H1 (cell line): ENCODE measurements at regions not wholly inside any gene's neighbourhood (a gene's known extent, or its start where the extent isn't known, plus 50 kb on each side); places are given as distances from the start of the nearest gene placed in this dataset.

ENCODE experiments used
- CTCF ChIA-PET: fragments of 300-600 bp; sonication (Branson Sonifier 250); formaldehyde crosslinking; loops from one replicate; lab custom pipeline; 2021; ENCODE audit not compliant: partially characterized antibody; lab: Charles Lee
- POLR2A ChIA-PET: fragments of 300-600 bp; sonication (Branson Sonifier 250); formaldehyde crosslinking; loops from one replicate; lab custom pipeline; 2021; ENCODE audit warnings: inconsistent platforms; ENCODE audit not compliant: partially characterized antibody; lab: Charles Lee
- DNase-seq, 2 experiments: peaks; one replicate each; pipeline versions ENCODE4 v3.0.0 to v3.0.0-alpha.2; 2010 to 2022; ENCODE audit warnings: low spot score in 2 of 2, low read depth in 1 of 2, mixed read lengths in 1 of 2
- FAIRE-seq: peaks from 2 replicates; lab custom pipeline; 2011; peaks lifted over from hg19 to GRCh38; lab: Jason Lieb, UNC
- H2AFZ ChIP-seq: 2 replicates; pipeline ENCODE4 v1.8.1; 2012; ENCODE audit warnings: low read length, inconsistent platforms
- H2AK5ac ChIP-seq: 2 replicates; pipeline ENCODE4 v1.6.1; 2013; ENCODE audit warnings: low read depth, low read length
- H2BK120ac ChIP-seq: replicated peaks from 2 replicates; pipeline ENCODE3; 2013; ENCODE audit warnings: low read depth, low read length, inconsistent platforms
- H2BK12ac ChIP-seq: 2 replicates; pipeline ENCODE4 v1.6.1; 2013; ENCODE audit warnings: low read depth, low read length
- H2BK15ac ChIP-seq: 2 replicates; pipeline ENCODE4 v1.6.1; 2013; ENCODE audit warnings: low read length
- H2BK20ac ChIP-seq: 2 replicates; pipeline ENCODE4 v1.6.1; 2013; ENCODE audit warnings: low read length
- H2BK5ac ChIP-seq: 2 replicates; pipeline ENCODE4 v1.6.1; 2013; ENCODE audit warnings: low read depth, low read length
- H3K14ac ChIP-seq: 2 replicates; pipeline ENCODE4 v1.6.1; 2013; ENCODE audit warnings: inconsistent platforms; ENCODE audit not compliant: insufficient read length
- H3K18ac ChIP-seq: 2 replicates; pipeline ENCODE4 v1.6.1; 2013; ENCODE audit warnings: low read length; ENCODE audit errors: extremely low read depth
- H3K23ac ChIP-seq: 2 replicates; pipeline ENCODE4 v1.6.1; 2013; ENCODE audit warnings: inconsistent platforms; ENCODE audit not compliant: insufficient read length
- H3K23me2 ChIP-seq: 2 replicates; pipeline ENCODE4 v1.6.1; 2013; ENCODE audit warnings: low read depth, low read length
- H3K27ac ChIP-seq: 2 replicates; pipeline ENCODE4 v1.6.1; 2011; ENCODE audit warnings: low read depth, low read length, inconsistent platforms
- H3K27me3 ChIP-seq, 4 experiments: replicated peaks in 1 of 4; 1 replicate in 1 of 4; 2 replicates in 3 of 4; pipeline versions ENCODE4 v1.6.1 to v1.8.1; 2011 to 2013; ENCODE audit warnings: low read length in 3 of 4, mild to moderate bottlenecking in 3 of 4, inconsistent platforms in 2 of 4, mixed read lengths in 2 of 4, moderate library complexity in 1 of 4; ENCODE audit not compliant: control insufficient read depth in 3 of 4, insufficient read depth in 3 of 4; ENCODE audit errors: extremely low read depth in 1 of 4
- H3K36me3 ChIP-seq, 4 experiments: 2 replicates each; pipeline versions ENCODE4 v1.6.1 to v1.8.1; 2011 to 2013; ENCODE audit warnings: mild to moderate bottlenecking in 4 of 4, low read length in 3 of 4, moderate library complexity in 2 of 4, control low read depth in 1 of 4, inconsistent platforms in 1 of 4; ENCODE audit not compliant: insufficient read depth in 4 of 4, control insufficient read depth in 2 of 4
- H3K4ac ChIP-seq: replicated peaks from 2 replicates; pipeline ENCODE3; 2013; ENCODE audit warnings: low read length, low read depth, mixed read lengths, inconsistent platforms; ENCODE audit not compliant: insufficient read length
- H3K4me1 ChIP-seq, 4 experiments: replicated peaks in 1 of 4; 1 replicate in 1 of 4; 2 replicates in 3 of 4; pipeline versions ENCODE4 v1.6.1 to v1.8.1; 2011 to 2013; ENCODE audit warnings: low read length in 3 of 4, inconsistent platforms in 2 of 4, mixed read lengths in 1 of 4; ENCODE audit not compliant: insufficient read depth in 4 of 4, control insufficient read depth in 3 of 4
- H3K4me2 ChIP-seq, 2 experiments: 2 replicates each; pipeline versions ENCODE4 v1.6.1 to v1.8.1; 2011 to 2013; ENCODE audit warnings: low read depth in 2 of 2, low read length in 2 of 2, control low read depth in 1 of 2, inconsistent platforms in 1 of 2, mild to moderate bottlenecking in 1 of 2; ENCODE audit not compliant: insufficient read depth in 1 of 2
- H3K4me3 ChIP-seq, 4 experiments: fragments of 200-600, 300-600 bp in 1 of 4; sonication (generic), shearing (Covaris generic), sonication (Bioruptor Twin) in 1 of 4; 2 replicates each; pipeline versions ENCODE4 v1.5.1 to v1.8.1; 2011 to 2016; ENCODE audit warnings: low read length in 4 of 4, low read depth in 3 of 4, control low read depth in 2 of 4, inconsistent platforms in 2 of 4, mild to moderate bottlenecking in 2 of 4, mixed read lengths in 1 of 4, moderate library complexity in 1 of 4; ENCODE audit not compliant: insufficient read depth in 2 of 4; ENCODE audit errors: extremely low read depth in 1 of 4
- H3K56ac ChIP-seq: replicated peaks from 2 replicates; pipeline ENCODE3; 2013; ENCODE audit warnings: low read depth, mild to moderate bottlenecking, mixed read lengths, low read length, inconsistent platforms; ENCODE audit not compliant: insufficient read length
- H3K79me1 ChIP-seq: 2 replicates; pipeline ENCODE4 v1.6.1; 2013; ENCODE audit warnings: low read depth, low read length, control low read depth
- H3K79me2 ChIP-seq, 2 experiments: 2 replicates each; pipeline versions ENCODE4 v1.6.1 to v1.8.1; 2012 to 2013; ENCODE audit warnings: low read length in 2 of 2, mild to moderate bottlenecking in 2 of 2, inconsistent platforms in 1 of 2; ENCODE audit not compliant: insufficient read depth in 2 of 2, control insufficient read depth in 1 of 2
- H3K9ac ChIP-seq, 4 experiments: replicated peaks in 1 of 4; 1 replicate in 1 of 4; 2 replicates in 3 of 4; pipeline versions ENCODE4 v1.6.1 to v1.8.1; 2011 to 2013; ENCODE audit warnings: low read depth in 3 of 4, low read length in 3 of 4, control low read depth in 2 of 4, mild to moderate bottlenecking in 2 of 4, moderate library complexity in 2 of 4, inconsistent platforms in 1 of 4; ENCODE audit errors: extremely low read depth in 1 of 4
- H3K9me3 ChIP-seq, 2 experiments: 2 replicates each; pipeline versions ENCODE4 v1.6.1 to v1.8.1; 2012 to 2013; ENCODE audit warnings: mild to moderate bottlenecking in 2 of 2, moderate library complexity in 2 of 2, control low read depth in 1 of 2, inconsistent platforms in 1 of 2, low read depth in 1 of 2, low read length in 1 of 2, mixed read lengths in 1 of 2; ENCODE audit not compliant: insufficient read depth in 2 of 2
- H4K20me1 ChIP-seq, 2 experiments: replicated peaks in 1 of 2; 2 replicates each; pipeline versions ENCODE3 to v1.8.1; 2011 to 2013; ENCODE audit warnings: inconsistent platforms in 2 of 2, low read length in 2 of 2, mild to moderate bottlenecking in 1 of 2; ENCODE audit not compliant: insufficient read depth in 2 of 2, control insufficient read depth in 1 of 2
- H4K5ac ChIP-seq: 2 replicates; pipeline ENCODE4 v1.6.1; 2013; ENCODE audit warnings: low read length, low read depth, mixed read lengths, inconsistent platforms; ENCODE audit not compliant: insufficient read length
- H4K8ac ChIP-seq: 2 replicates; pipeline ENCODE4 v1.8.0; 2013; ENCODE audit warnings: mild to moderate bottlenecking, moderate library complexity, low read length, inconsistent platforms; ENCODE audit not compliant: insufficient read depth; ENCODE audit errors: extremely low read depth
- H4K91ac ChIP-seq: replicated peaks from 2 replicates; pipeline ENCODE3; 2013; ENCODE audit warnings: low read length, mixed read lengths, inconsistent platforms; ENCODE audit not compliant: insufficient read length
- BACH1 ChIP-seq: IDR thresholded peaks from 2 replicates; pipeline ENCODE4 v1.6.1; 2012; ENCODE audit warnings: low read length, improper control_type of control experiment
- CBX5 ChIP-seq: fragments of 300-800, 300-1000 bp; sonication (generic); IDR thresholded peaks from 2 replicates; pipeline ENCODE4 v1.7.1; 2016; ENCODE audit warnings: antibody characterized with exemption, low read length, low read depth
- CHD2 ChIP-seq: IDR thresholded peaks from 2 replicates; pipeline ENCODE4 v1.6.1; 2012; ENCODE audit warnings: low read length, improper control_type of control experiment
- CREB1 ChIP-seq: IDR thresholded peaks from 2 replicates; pipeline ENCODE4 v1.6.1; 2012; ENCODE audit warnings: inconsistent platforms
- EGR1 ChIP-seq: IDR thresholded peaks from 2 replicates; pipeline ENCODE4 v1.6.1; 2011; ENCODE audit warnings: low read depth, low read length, borderline replicate concordance
- EP300 ChIP-seq, 2 experiments: IDR thresholded peaks; 1 replicate in 1 of 2; 2 replicates in 1 of 2; pipeline ENCODE4 v1.6.1; 2011 to 2012; ENCODE audit warnings: low read depth in 2 of 2, low read length in 2 of 2, mild to moderate bottlenecking in 2 of 2, borderline replicate concordance in 1 of 2, inconsistent platforms in 1 of 2, moderate library complexity in 1 of 2
- JUND ChIP-seq: IDR thresholded peaks from 2 replicates; pipeline ENCODE4 v1.6.1; 2011; ENCODE audit warnings: mild to moderate bottlenecking, improper control_type of control experiment, low read length
- NANOG ChIP-seq: IDR thresholded peaks from 2 replicates; pipeline ENCODE4 v1.6.1; 2011; ENCODE audit warnings: low read length, low read depth, mild to moderate bottlenecking, inconsistent platforms; ENCODE audit not compliant: insufficient read depth, poor library complexity, severe bottlenecking
- POLR2A ChIP-seq, 2 experiments: IDR thresholded peaks; 1 replicate in 1 of 2; 2 replicates in 1 of 2; pipeline ENCODE4 v1.6.1; 2011; ENCODE audit warnings: low read depth in 2 of 2, low read length in 2 of 2, mild to moderate bottlenecking in 2 of 2; ENCODE audit errors: control extremely low read depth in 1 of 2
- POLR2AphosphoS5 ChIP-seq: IDR thresholded peaks from 2 replicates; pipeline ENCODE4 v1.6.1; 2011; ENCODE audit warnings: low read depth, low read length
- RBBP5 ChIP-seq: IDR thresholded peaks from 2 replicates; pipeline ENCODE4 v1.7.1; 2012; ENCODE audit warnings: low read depth, mild to moderate bottlenecking, inconsistent platforms, low read length, moderate library complexity, borderline replicate concordance
- SIX5 ChIP-seq: IDR thresholded peaks from 2 replicates; pipeline ENCODE4 v1.6.1; 2011; ENCODE audit warnings: mild to moderate bottlenecking, low read depth, low read length
- TAF7 ChIP-seq: optimal IDR thresholded peaks from 2 replicates; pipeline ENCODE3; 2011; ENCODE audit warnings: low read depth, mild to moderate bottlenecking, inconsistent platforms, low read length, moderate library complexity, borderline replicate concordance
- TCF12 ChIP-seq: IDR thresholded peaks from 2 replicates; pipeline ENCODE4 v1.6.1; 2011; ENCODE audit warnings: low read depth, mild to moderate bottlenecking, low read length
- YY1 ChIP-seq: IDR thresholded peaks from 2 replicates; pipeline ENCODE4 v1.6.1; 2011; ENCODE audit warnings: low read depth, mild to moderate bottlenecking, low read length
- ZNF274 ChIP-seq: IDR thresholded peaks from 2 replicates; pipeline ENCODE4 v1.7.0; 2012; ENCODE audit warnings: low read length, borderline replicate concordance; ENCODE audit errors: extremely low read depth
- WGBS, 2 experiments: shearing (Covaris generic) in 1 of 2; methylation state at CpG; one replicate each; pipeline versions ENCODE4 v1.1.6 to v1.1.7; 2013 to 2015; ENCODE audit warnings: low lambda C conversion rate in 2 of 2, mixed read lengths in 2 of 2, inconsistent platforms in 1 of 2, low coverage in 1 of 2, missing lambda C conversion rate in 1 of 2; ENCODE audit not compliant: insufficient replicate concordance in 2 of 2, insufficient coverage in 1 of 2, insufficient read length in 1 of 2; ENCODE audit errors: extremely low coverage in 1 of 2, missing lambda C conversion rate in 1 of 2; 5-methylcytosine and 5-hydroxymethylcytosine counted together

DNA sequence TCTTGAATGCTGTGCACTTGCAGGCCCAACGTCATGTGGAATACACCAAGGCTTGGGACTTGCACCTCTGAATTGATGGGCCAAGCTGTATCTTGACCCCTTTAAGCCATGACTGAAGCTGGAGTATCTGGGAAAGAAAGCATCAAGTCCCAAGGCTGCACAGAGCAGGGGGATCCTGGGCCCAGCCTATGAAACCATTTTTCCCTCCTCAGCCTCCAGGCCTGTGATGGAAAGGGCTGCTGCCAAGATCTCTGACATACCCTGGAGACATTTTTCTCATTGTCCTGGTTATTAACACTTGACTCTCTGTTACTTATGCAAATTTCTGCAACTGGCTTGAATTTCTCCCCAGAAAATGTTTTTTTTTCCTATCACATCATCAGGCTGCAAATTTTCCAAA lies 174.0 kb upstream of the SNX2 start:
- no peak overlapping the region for H4K8ac ChIP-seq
- H3K36me3 ChIP-seq = no peaks in the 10 kb centered on the region
- H2BK20ac ChIP-seq = no peak overlapping the region
- no peak overlapping the region for H3K18ac ChIP-seq
- no peak overlapping the region for H4K5ac ChIP-seq
- H4K91ac ChIP-seq = no peak overlapping the region
- WGBS, 2 experiments = 94% methylated on average over 1 of the region's 1 CpG; no CpG with 5 or more reads in 1 of the 2 experiments
- FAIRE-seq (no peak), DNase-seq (no peak)
- H3K4me3 ChIP-seq = no peak overlapping the region
- no peak overlapping the region for H3K4ac ChIP-seq
- no peak overlapping the region for H2BK12ac ChIP-seq
- no peaks in the 10 kb centered on the region for H3K79me2 ChIP-seq
- H2BK15ac ChIP-seq = no peak overlapping the region
- no peak overlapping the region for H2AFZ ChIP-seq
- no peak overlapping the region for H2BK120ac ChIP-seq
- H3K9ac ChIP-seq = no peak overlapping the region
- no peak overlapping the region for H3K56ac ChIP-seq
- no peak overlapping the region for H3K14ac ChIP-seq
- no peak overlapping the region for H2AK5ac ChIP-seq
- no peaks in the 10 kb centered on the region for H4K20me1 ChIP-seq
- H3K79me1 ChIP-seq = no peaks in the 10 kb centered on the region
- ChIA-PET POLR2A (no interaction called here), CTCF (no interaction called here)
- no peaks in the 10 kb centered on the region for H3K27me3 ChIP-seq
- H3K4me1 ChIP-seq = no peaks in the 10 kb centered on the region
- peaks cover 20 to 40% of the 10 kb centered on the region in 2 experiments for H3K9me3 ChIP-seq
- no peak overlapping the region for H3K23ac ChIP-seq
- H3K27ac ChIP-seq = no peak overlapping the region
- H3K23me2 ChIP-seq = no peaks in the 10 kb centered on the region
- H2BK5ac ChIP-seq = no peak overlapping the region
- H3K4me2 ChIP-seq = no peak overlapping the region
- TF ChIP-seq EP300 (IDR thresholded peaks at IDR 0.05; ENCODE audit: borderline replicate concordance in 1 of 2, low read depth in 2 of 2, low read length in 2 of 2) (no peak), NANOG (no peak), SIX5 (no peak), CBX5 (no peak), EGR1 (no peak), POLR2AphosphoS5 (no peak), CREB1 (no peak), ZNF274 (no peak), JUND (no peak), TCF12 (no peak), RBBP5 (no peak), BACH1 (no peak), POLR2A (IDR thresholded peaks at IDR 0.05; ENCODE audit: control extremely low read depth in 1 of 2, low read depth in 2 of 2, low read length in 2 of 2) (no peak), CHD2 (no peak), YY1 (no peak), TAF7 (no peak)
